ENCODE measurements at regions not wholly inside any gene's neighbourhood (a gene's known extent, or its start where the extent isn't known, plus 50 kb on each side); places are given as distances from the start of the nearest gene placed in this dataset.
A peak's percentile ranks its signal among the peaks of the same experiment; 100 is the strongest.

GRCh38 chr1:222124602-222125001, 382.7 kb upstream of the DUSP10 start:
- TF ChIP-seq ZFX (IDR thresholded peaks at IDR 0.05) (no peak), CTCF (conservative IDR thresholded peaks at IDR 0.05) (peak; percentile 61)

GRCh38 chr1:222123111-222123510, 381.2 kb upstream of the DUSP10 start:
- TF ChIP-seq ZFX (IDR thresholded peaks at IDR 0.05): no peak
- no peak for TF ChIP-seq CTCF (conservative IDR thresholded peaks at IDR 0.05)
- H3K27ac ChIP-seq: no peak overlapping the region

More at GRCh38 chr1:222124602-222125001, 382.7 kb upstream of the DUSP10 start:
- no peak overlapping the region for H3K27ac ChIP-seq

GRCh38 chr1:222117809-222118208, 375.9 kb upstream of the DUSP10 start:
- H3K27ac ChIP-seq: no peak overlapping the region
- TF ChIP-seq ZFX (IDR thresholded peaks at IDR 0.05) (no peak), CTCF (conservative IDR thresholded peaks at IDR 0.05) (no peak)

GRCh38 chr1:222114536-222115156, 372.8 kb upstream of the DUSP10 start:
- H3K27ac ChIP-seq: no peak overlapping the region
- TF ChIP-seq ZFX (IDR thresholded peaks at IDR 0.05) (no peak), CTCF (conservative IDR thresholded peaks at IDR 0.05) (no peak)

- TF ChIP-seq ZFX (IDR thresholded peaks at IDR 0.05) (no peak), CTCF (conservative IDR thresholded peaks at IDR 0.05) (no peak)
- no peak overlapping the region for H3K27ac ChIP-seq
These were observed 367.9 kb upstream of the DUSP10 start for GRCh38 chr1:222109836-222110235.

- H3K27ac ChIP-seq: no peak overlapping the region
- TF ChIP-seq CTCF (conservative IDR thresholded peaks at IDR 0.05) (no peak), ZFX (IDR thresholded peaks at IDR 0.05) (no peak)
These were observed 366.1 kb upstream of the DUSP10 start for GRCh38 chr1:222107975-222108374.

- no peak overlapping the region for H3K27ac ChIP-seq
- no peak for TF ChIP-seq ZFX (IDR thresholded peaks at IDR 0.05)
- no peak for TF ChIP-seq CTCF (conservative IDR thresholded peaks at IDR 0.05)
These were observed 365.4 kb upstream of the DUSP10 start for GRCh38 chr1:222107267-222107666.

Measured in C4-2B (cell line).